ENCODE measurements at regions not wholly inside any gene's neighbourhood (a gene's known extent, or its start where the extent isn't known, plus 50 kb on each side); places are given as distances from the start of the nearest gene placed in this dataset.
A peak's percentile ranks its signal among the peaks of the same experiment; 100 is the strongest.

- H3K9me3 ChIP-seq (ENCODE audit: insufficient read depth, low read length) = no peaks in the 10 kb centered on the region
- no peaks in the 10 kb centered on the region for H3K27me3 ChIP-seq (ENCODE audit: insufficient read depth, insufficient read length)
- H3K36me3 ChIP-seq (ENCODE audit: insufficient read depth, insufficient read length, low read length) = no peaks in the 10 kb centered on the region
- no peak overlapping the region for H3K4me3 ChIP-seq (ENCODE audit: insufficient read length, low read depth)
- H3K4me1 ChIP-seq (ENCODE audit: insufficient read depth, insufficient read length) = no peaks in the 10 kb centered on the region
- no peak overlapping the region for H3K9ac ChIP-seq (ENCODE audit: insufficient read length, low read depth)
- TF ChIP-seq YY1 (IDR thresholded peaks at IDR 0.05; ENCODE audit: insufficient read depth, insufficient read length) (no peak), ZNF274 (IDR thresholded peaks at IDR 0.05; ENCODE audit: low read depth, low read length) (no peak), SUZ12 (IDR thresholded peaks at IDR 0.05; ENCODE audit: extremely low read depth, insufficient read depth, insufficient read length) (no peak)
- no peak for DNase-seq (ENCODE audit: low read depth, low spot score)
Observed at GRCh38 chr2:23015651-23016200, 369.3 kb upstream of the KLHL29 start.

DNA sequence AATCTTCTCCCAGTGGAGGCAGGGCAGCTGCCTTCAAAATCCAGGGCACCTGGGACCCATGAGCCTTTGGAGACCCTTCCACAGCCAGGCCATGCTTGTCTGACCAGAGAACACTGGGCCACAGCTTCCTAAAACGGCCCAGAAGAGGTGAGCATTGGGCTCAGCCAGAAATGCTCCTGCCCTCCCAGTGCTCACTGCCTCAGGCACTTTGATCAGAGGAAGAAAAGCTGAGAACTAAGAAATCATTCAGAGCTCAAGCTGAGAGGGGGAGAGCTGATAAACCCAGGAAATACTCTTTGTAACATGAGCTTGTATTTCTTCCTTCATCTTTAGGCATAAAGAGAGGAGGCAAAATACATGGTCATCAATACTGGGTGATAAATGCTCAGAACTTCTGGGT, 365.5 kb upstream of the KLHL29 start:
- H3K9me3 ChIP-seq (ENCODE audit: insufficient read depth, low read length) = no peaks in the 10 kb centered on the region
- no peaks in the 10 kb centered on the region for H3K36me3 ChIP-seq (ENCODE audit: insufficient read depth, insufficient read length, low read length)
- H3K4me3 ChIP-seq (ENCODE audit: insufficient read length, low read depth) = no peak overlapping the region
- TF ChIP-seq SUZ12 (IDR thresholded peaks at IDR 0.05; ENCODE audit: extremely low read depth, insufficient read depth, insufficient read length) = no peak
- TF ChIP-seq ZNF274 (IDR thresholded peaks at IDR 0.05; ENCODE audit: low read depth, low read length) = no peak
- TF ChIP-seq YY1 (IDR thresholded peaks at IDR 0.05; ENCODE audit: insufficient read depth, insufficient read length) = no peak
- peak; percentile 20 for DNase-seq (ENCODE audit: low read depth, low spot score)
- H3K27me3 ChIP-seq (ENCODE audit: insufficient read depth, insufficient read length) = no peaks in the 10 kb centered on the region
- no peaks in the 10 kb centered on the region for H3K4me1 ChIP-seq (ENCODE audit: insufficient read depth, insufficient read length)
- H3K9ac ChIP-seq (ENCODE audit: insufficient read length, low read depth) = no peak overlapping the region

DNA sequence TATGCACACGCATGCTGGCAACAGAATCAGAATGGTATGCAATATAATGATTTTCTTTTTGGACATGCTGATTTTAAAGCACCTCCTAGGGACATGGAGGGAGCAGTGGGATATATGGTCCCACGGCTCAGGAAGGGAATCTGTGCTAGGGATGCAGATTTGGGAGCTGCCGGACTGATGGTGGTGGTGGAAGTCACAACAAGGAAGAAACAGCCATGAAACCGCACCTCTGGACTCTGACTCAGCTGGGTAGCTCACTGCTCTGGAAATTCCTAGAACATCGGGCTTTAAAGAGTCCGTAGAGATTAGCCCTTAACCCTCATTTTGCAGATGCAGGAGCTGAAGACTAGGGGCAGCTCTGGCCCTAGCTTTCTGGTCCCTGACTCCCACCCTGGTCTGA, 364.3 kb upstream of the KLHL29 start:
- H3K9ac ChIP-seq (ENCODE audit: insufficient read length, low read depth) = no peak overlapping the region
- no peaks in the 10 kb centered on the region for H3K9me3 ChIP-seq (ENCODE audit: insufficient read depth, low read length)
- no peaks in the 10 kb centered on the region for H3K27me3 ChIP-seq (ENCODE audit: insufficient read depth, insufficient read length)
- no peaks in the 10 kb centered on the region for H3K4me1 ChIP-seq (ENCODE audit: insufficient read depth, insufficient read length)
- TF ChIP-seq YY1 (IDR thresholded peaks at IDR 0.05; ENCODE audit: insufficient read depth, insufficient read length) (no peak), SUZ12 (IDR thresholded peaks at IDR 0.05; ENCODE audit: extremely low read depth, insufficient read depth, insufficient read length) (no peak), ZNF274 (IDR thresholded peaks at IDR 0.05; ENCODE audit: low read depth, low read length) (no peak)
- H3K4me3 ChIP-seq (ENCODE audit: insufficient read length, low read depth) = no peak overlapping the region
- no peaks in the 10 kb centered on the region for H3K36me3 ChIP-seq (ENCODE audit: insufficient read depth, insufficient read length, low read length)
- DNase-seq (ENCODE audit: low read depth, low spot score) = no peak

- no peak for DNase-seq (ENCODE audit: low read depth, low spot score)
- H3K4me3 ChIP-seq (ENCODE audit: insufficient read length, low read depth) = no peak overlapping the region
- H3K36me3 ChIP-seq (ENCODE audit: insufficient read depth, insufficient read length, low read length) = no peaks in the 10 kb centered on the region
- TF ChIP-seq SUZ12 (IDR thresholded peaks at IDR 0.05; ENCODE audit: extremely low read depth, insufficient read depth, insufficient read length) = no peak
- no peak for TF ChIP-seq ZNF274 (IDR thresholded peaks at IDR 0.05; ENCODE audit: low read depth, low read length)
- no peak for TF ChIP-seq YY1 (IDR thresholded peaks at IDR 0.05; ENCODE audit: insufficient read depth, insufficient read length)
- H3K9ac ChIP-seq (ENCODE audit: insufficient read length, low read depth) = no peak overlapping the region
- no peaks in the 10 kb centered on the region for H3K27me3 ChIP-seq (ENCODE audit: insufficient read depth, insufficient read length)
- H3K4me1 ChIP-seq (ENCODE audit: insufficient read depth, insufficient read length) = no peaks in the 10 kb centered on the region
- no peaks in the 10 kb centered on the region for H3K9me3 ChIP-seq (ENCODE audit: insufficient read depth, low read length)
Observed at GRCh38 chr2:23021311-23022120, 363.5 kb upstream of the KLHL29 start.

DNA sequence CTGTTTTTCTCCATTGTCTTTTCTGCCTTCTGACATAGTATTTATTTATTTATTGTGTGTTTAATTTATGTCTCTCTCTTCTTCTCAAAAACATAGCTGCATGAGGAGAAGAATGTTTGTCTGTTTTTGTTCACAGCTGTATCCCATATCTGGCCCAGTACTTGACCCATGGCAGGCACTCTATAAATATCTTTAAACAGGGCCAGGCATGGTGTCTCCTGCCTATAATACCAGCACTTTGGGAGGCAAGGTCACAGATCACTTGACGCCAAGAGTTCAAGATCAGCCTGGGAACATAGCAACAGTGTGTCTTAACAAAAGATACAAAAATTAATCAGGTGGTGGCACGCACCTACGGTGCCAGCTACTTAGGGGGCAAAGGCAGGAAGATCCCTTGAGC, 361.3 kb upstream of the KLHL29 start:
- Histone ChIP-seq H3K4me3 (ENCODE audit: insufficient read length, low read depth) (no peak overlapping the region), H3K9me3 (ENCODE audit: insufficient read depth, low read length) (no peaks in the 10 kb centered on the region), H3K9ac (ENCODE audit: insufficient read length, low read depth) (no peak overlapping the region), H3K36me3 (ENCODE audit: insufficient read depth, insufficient read length, low read length) (no peaks in the 10 kb centered on the region), H3K27me3 (ENCODE audit: insufficient read depth, insufficient read length) (no peaks in the 10 kb centered on the region), H3K4me1 (ENCODE audit: insufficient read depth, insufficient read length) (no peaks in the 10 kb centered on the region)
- TF ChIP-seq YY1 (IDR thresholded peaks at IDR 0.05; ENCODE audit: insufficient read depth, insufficient read length) (no peak), SUZ12 (IDR thresholded peaks at IDR 0.05; ENCODE audit: extremely low read depth, insufficient read depth, insufficient read length) (no peak), ZNF274 (IDR thresholded peaks at IDR 0.05; ENCODE audit: low read depth, low read length) (no peak)
- no peak for DNase-seq (ENCODE audit: low read depth, low spot score)

DNA sequence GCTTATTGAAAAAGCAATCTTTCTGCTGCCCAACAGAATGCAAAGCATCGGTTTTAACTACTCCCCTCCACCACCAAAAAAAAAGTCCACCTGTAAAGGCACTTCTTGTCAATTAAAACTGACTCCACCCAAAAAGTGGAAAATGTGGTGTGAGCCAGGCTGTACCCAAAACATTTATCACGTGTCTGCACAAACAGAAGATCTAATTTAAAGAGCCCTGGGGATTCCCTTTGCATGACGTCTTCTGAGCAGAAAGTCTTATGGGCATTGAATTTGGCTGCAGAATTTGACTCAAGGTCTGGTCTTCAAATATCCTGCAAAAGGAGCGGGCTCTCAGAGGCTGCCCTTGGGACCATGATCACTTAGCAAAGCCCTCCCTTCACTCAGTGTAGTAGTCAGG, 358.3 kb upstream of the KLHL29 start:
- Histone ChIP-seq H3K4me1 (ENCODE audit: insufficient read depth, insufficient read length) (no peaks in the 10 kb centered on the region), H3K36me3 (ENCODE audit: insufficient read depth, insufficient read length, low read length) (no peaks in the 10 kb centered on the region), H3K4me3 (ENCODE audit: insufficient read length, low read depth) (no peak overlapping the region), H3K27me3 (ENCODE audit: insufficient read depth, insufficient read length) (no peaks in the 10 kb centered on the region), H3K9ac (ENCODE audit: insufficient read length, low read depth) (no peak overlapping the region), H3K9me3 (ENCODE audit: insufficient read depth, low read length) (no peaks in the 10 kb centered on the region)
- TF ChIP-seq YY1 (IDR thresholded peaks at IDR 0.05; ENCODE audit: insufficient read depth, insufficient read length) = no peak
- no peak for TF ChIP-seq ZNF274 (IDR thresholded peaks at IDR 0.05; ENCODE audit: low read depth, low read length)
- no peak for DNase-seq (ENCODE audit: low read depth, low spot score)

GRCh38 chr2:23027396-23027795, 357.6 kb upstream of the KLHL29 start:
- no peak overlapping the region for H3K4me3 ChIP-seq (ENCODE audit: insufficient read length, low read depth)
- no peak for DNase-seq (ENCODE audit: low read depth, low spot score)
- no peaks in the 10 kb centered on the region for H3K36me3 ChIP-seq (ENCODE audit: insufficient read depth, insufficient read length, low read length)
- no peaks in the 10 kb centered on the region for H3K9me3 ChIP-seq (ENCODE audit: insufficient read depth, low read length)
- no peaks in the 10 kb centered on the region for H3K4me1 ChIP-seq (ENCODE audit: insufficient read depth, insufficient read length)
- no peaks in the 10 kb centered on the region for H3K27me3 ChIP-seq (ENCODE audit: insufficient read depth, insufficient read length)
- TF ChIP-seq SUZ12 (IDR thresholded peaks at IDR 0.05; ENCODE audit: extremely low read depth, insufficient read depth, insufficient read length) (no peak), YY1 (IDR thresholded peaks at IDR 0.05; ENCODE audit: insufficient read depth, insufficient read length) (no peak), ZNF274 (IDR thresholded peaks at IDR 0.05; ENCODE audit: low read depth, low read length) (no peak)
- no peak overlapping the region for H3K9ac ChIP-seq (ENCODE audit: insufficient read length, low read depth)
